HG03103 (cell line): ENCODE measurements at regions not wholly inside any gene's neighbourhood (a gene's known extent, or its start where the extent isn't known, plus 50 kb on each side); places are given as distances from the start of the nearest gene placed in this dataset.

Experiments
- ATAC-seq: cut with Tn5 transposase; IDR thresholded peaks from one replicate; pipeline ENCODE4 v1.9.1; 2021; ENCODE audit warnings: low read depth; ENCODE audit not compliant: unreplicated experiment

DNA sequence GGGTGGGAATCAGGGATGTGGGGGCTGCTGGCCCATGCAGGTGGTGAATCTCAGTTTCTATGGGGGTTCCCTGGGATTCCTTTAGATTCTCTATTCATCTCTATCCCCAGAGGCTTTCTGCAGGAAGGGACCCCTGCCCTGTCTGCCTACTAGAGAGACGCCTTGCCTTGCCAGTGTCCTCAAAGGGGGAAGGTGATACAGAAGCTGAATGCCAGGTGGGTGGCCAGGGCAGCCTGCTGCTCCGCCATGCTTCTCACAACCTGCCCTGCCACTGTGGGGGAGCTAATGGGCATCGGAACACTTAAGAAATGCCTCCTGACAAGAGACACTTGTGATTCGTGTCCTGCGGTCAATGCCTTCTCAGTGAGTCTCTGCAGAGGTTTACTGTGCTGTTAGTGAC is 368.4 kb downstream of the EN1 start:
- no peak for ATAC-seq

- ATAC-seq, result no peak
Measured at GRCh38 chr2:118477111-118477862, 370.2 kb downstream of the EN1 start.

GRCh38 chr2:118475622-118476205 is 371.7 kb downstream of the EN1 start:
- no peak for ATAC-seq

DNA sequence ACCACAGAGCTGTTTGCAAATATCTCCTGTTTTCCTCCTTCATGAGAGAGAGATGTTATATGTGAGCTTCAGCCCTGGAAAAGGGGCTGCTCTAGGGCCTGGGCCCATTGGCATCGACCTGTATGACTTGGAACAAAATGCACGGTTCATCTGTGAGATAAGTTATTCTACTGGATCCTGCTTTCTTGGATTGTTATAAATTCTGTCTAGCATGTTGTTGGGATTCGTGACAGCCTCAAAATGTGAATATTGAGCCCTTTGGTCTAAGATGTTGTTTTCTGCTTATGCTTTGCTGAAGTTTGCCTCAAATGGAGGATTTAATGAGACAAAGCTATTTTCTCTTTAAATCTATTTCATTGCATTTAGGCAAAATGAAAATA is 372.9 kb downstream of the EN1 start:
- ATAC-seq, result no peak

DNA sequence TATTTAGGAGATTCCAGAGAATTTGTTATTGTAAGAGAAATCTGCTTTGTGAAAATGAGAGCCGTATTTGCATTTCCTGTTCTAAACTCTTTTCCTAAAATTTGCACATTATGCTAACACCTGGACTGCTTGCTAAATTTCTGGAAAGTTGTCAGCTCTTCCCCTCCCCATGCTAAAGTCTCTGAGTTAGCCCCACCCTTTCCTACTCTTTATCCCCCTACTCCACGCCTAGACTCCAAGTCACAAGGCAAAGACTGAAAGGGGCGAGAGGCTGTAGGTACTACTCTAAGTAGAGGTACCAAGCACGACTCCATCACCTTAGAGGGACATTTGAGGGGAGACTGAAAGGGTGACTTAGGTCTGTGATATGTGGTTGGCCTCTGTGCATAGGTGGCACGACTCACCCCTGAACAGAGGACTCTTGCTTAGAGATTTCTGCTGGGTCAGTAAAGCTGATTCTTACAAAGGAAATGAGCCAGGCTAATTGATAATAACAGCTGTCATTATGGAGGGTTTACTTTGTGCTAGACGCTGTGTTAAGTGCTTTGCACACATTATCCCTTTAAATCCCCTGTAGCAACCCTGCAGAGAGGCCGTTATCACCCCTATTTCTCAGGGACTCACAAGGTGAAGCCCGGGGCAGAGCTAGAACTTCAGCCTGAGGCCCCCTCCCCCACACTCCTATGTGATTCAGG is 373.5 kb downstream of the EN1 start:
- no peak for ATAC-seq

DNA sequence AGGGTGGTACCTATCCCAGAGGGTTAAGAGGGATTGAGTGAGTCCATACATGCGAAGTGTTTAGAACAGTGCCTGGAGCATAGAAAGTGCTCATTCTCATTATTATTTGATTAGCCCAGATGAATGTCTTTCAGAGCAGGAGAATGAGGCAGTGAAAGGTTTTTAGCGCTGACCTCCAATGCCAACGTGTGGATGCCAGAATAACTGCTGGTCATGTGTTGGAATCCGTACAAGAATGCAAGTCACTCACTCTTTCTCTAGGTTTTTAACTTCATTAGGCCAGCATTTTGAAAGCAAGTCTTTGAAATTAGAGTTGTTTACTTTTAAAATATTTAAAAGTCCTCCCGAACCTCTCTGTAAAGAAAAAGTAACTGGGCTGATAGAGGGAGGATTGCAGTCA is 374.2 kb downstream of the EN1 start:
- ATAC-seq, result no peak

DNA sequence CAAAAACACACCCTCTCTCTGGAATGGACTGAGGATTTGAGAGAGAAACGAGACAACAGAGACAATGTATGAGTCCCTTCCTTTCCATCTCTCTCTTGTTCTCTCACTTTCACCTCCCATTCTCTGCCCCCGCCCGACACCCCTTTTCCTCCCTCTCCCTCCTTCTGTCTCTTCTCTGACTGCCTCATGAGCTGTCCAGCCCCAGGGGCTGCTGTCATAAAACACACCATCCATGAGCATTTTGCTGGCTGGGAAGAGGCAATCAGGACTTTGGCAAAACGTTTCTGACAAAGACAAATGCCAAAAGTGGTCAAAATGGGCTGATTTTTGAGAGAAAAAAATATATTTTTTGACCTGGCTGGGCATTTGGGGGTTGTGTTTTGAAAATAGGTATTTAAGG is 377.2 kb downstream of the EN1 start:
- ATAC-seq, result no peak

- no peak for ATAC-seq
Measured at GRCh38 chr2:118469103-118469502, 378.3 kb downstream of the EN1 start.

GRCh38 chr2:118464546-118465265 is 376.4 kb downstream of the INSIG2 start:
- ATAC-seq, result no peak

DNA sequence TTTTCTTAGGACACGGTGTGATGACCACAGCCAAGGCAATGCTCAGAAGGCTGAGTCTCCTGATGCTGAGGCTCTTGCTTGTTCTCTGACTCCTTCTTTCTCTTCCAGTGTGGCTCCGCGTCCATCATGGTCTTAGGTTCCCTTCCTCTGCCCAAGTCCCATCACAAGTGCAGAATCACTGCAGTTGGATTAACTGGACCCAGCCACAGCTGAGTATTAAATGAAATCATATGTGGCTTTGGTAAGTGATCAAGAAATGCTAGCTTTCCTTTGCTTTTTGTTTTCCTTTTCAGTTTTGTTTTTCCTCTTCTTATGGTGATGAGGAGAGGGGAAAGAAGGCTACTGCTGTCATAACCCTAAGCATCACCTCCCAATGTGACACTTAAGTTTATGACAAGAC is 375.8 kb downstream of the INSIG2 start:
- ATAC-seq, result no peak

- ATAC-seq, result no peak
Measured at GRCh38 chr2:118460425-118460824, 372.2 kb downstream of the INSIG2 start.

DNA sequence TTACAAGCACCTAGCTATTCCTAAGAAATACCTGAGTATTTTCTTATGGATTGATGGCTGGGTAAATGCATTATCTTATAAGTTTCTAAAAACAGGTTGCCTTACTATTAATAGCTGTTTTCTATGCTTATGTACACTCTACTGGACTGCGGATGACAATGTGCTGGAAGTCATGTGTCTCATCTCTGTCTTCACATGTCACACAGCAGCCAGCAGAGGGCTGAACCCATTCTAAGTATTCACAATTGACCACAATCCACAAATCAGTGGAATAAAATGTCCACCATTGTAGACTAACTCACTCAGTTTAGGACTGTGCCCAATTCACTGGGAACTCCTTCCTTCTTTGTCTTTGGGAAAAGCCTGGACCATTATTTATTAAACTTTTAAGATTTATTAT is 371.2 kb downstream of the INSIG2 start:
- no peak for ATAC-seq

DNA sequence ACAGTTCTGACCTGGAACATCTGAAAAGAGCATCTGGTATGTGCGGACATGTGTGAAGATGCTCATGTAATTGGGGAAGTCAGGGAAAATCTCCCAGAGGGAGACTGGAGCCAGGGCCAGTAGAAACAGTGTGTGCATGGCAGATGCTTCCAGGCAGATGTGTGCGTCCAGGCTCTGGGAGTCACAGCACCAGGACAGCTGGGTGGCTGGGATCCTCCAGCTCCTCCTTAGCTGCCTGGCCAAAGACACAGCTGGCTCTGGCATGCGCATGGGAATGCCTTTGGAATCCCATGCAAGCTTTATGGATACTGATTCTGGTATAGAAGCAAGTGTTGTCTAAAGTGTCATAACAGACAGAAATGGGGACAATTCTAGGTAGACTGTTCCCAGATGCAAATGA is 369.7 kb downstream of the INSIG2 start:
- no peak for ATAC-seq

DNA sequence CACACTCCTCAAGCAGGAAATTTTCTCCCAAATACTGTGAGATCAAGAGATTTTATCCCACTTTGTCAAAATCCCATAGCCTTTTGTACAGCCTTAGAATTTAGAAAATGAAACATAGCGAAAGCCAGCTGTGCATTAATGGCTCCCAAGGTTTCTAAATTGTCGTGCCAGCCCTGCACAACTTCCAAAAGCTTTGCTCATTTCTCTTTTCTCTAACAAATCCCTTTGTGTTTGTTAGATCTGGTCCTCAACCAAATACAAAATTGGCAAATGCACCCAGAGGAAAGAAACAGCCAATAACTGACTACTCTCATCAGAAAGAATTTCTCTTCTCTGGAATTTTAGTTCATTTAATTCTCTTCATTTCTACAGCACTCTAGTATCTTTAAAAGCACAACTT is 361.1 kb downstream of the INSIG2 start:
- no peak for ATAC-seq

DNA sequence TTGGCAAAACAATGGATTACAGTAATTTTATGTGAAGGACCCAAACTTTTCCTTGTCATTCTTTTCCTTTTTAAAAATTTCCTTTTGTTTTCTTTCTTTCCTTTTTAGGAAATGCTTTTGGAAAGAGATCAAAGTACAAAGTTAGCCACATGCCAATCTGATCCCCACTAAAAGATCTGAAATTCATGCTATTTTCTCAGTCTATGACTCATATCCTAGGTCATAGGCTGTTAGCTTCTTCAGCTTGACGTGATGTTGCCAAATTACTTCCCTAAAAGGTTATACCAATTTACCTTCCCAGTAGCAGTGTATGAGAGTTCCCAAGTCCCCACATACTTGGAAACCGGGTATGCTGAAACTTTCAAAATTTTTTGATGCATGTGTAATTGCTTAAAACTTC is 355.3 kb downstream of the INSIG2 start:
- no peak for ATAC-seq

DNA sequence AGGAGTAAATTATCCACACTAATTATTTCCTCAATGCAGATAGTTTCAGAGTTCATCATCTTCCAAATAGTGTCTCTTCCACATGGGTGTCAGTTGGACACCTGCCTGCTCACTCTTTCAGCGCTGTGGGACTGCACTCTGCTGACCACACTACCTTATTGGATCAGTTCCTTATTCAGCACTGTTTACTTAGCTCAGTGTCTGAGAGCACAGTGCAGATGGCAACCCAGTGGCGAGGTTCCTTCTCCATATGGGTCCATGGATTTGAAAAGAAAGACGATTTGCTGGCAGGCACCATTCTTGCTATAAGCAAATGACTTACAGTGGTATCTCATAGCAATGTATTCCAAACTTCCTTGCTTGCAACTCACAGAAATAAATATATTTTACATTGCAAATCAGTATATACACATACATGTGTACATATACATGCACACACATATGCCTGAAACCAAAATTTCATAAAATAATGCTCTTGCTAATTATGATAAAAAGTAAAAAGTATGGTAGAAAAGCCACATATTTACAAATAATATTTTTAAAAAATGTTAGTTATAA is 354.8 kb downstream of the INSIG2 start:
- ATAC-seq, result no peak

GRCh38 chr2:118442046-118442445 is 353.8 kb downstream of the INSIG2 start:
- ATAC-seq, result no peak

- ATAC-seq, result no peak
Measured at GRCh38 chr2:118440404-118441098, 352.3 kb downstream of the INSIG2 start.

- no peak for ATAC-seq
Measured at GRCh38 chr2:118437501-118437900, 349.2 kb downstream of the INSIG2 start.

DNA sequence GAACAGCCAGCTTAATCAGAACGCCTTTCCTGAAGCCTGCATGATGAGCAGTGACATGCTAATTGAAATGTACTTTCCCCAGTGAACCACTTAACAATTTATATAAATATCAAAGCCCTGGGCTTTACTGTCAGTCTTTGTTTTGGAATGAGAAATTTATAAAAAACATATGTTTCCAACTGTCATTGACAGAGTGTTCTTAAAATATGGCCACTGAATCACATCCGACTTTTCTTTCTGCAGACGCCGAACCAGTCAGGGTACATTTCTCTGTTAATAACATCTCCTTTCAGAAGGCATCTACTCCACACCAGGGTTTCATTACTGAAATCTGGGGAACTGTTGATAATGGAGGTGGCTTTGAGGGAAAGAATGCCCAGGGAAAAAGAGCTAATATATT is 343.7 kb downstream of the INSIG2 start:
- ATAC-seq, result no peak
